Muscle of back (tissue), 3 donors: ENCODE measurements at regions not wholly inside any gene's neighbourhood (a gene's known extent, or its start where the extent isn't known, plus 50 kb on each side); places are given as distances from the start of the nearest gene placed in this dataset.
"Not testable (repeated sequence)": the region's sequence is repeated elsewhere in the genome, so short reads cannot be mapped to it uniquely, and the experiment has no call there.

Experiments
- DNase-seq, 3 donors: peaks; one replicate each; pipeline versions ENCODE4 v3.0.0 to v3.0.0-alpha.2; 2013

GRCh38 chr7:131935180-131935579, 378.8 kb upstream of the PODXL start:
- no peak for DNase-seq

GRCh38 chr7:131934452-131934851, 378.0 kb upstream of the PODXL start:
- no peak for DNase-seq

- no peak for DNase-seq
Measured at GRCh38 chr7:131933751-131934289, 377.4 kb upstream of the PODXL start.

- not testable (repeated sequence) for DNase-seq
Measured at GRCh38 chr7:131933219-131933618, 376.8 kb upstream of the PODXL start.

DNA sequence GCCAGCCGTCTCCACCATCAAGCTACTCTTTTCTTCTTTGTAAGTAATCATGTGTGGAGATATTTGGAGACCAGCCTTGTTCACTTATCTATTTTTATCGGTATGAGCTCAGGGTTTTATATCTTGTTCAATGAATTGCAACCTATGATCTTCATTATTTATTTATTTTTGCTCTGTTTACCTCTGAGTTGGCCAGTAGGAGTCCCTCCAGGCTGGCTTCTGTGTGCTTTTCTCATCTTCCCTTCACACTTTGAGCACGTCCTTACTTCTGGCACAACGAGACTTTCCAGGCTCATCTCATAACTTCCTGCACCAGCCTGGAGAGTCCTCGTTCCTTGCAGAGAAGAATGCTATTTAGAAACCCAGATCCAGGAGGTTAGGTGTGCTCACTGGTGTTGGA, 375.8 kb upstream of the PODXL start:
- DNase-seq = no peak

DNA sequence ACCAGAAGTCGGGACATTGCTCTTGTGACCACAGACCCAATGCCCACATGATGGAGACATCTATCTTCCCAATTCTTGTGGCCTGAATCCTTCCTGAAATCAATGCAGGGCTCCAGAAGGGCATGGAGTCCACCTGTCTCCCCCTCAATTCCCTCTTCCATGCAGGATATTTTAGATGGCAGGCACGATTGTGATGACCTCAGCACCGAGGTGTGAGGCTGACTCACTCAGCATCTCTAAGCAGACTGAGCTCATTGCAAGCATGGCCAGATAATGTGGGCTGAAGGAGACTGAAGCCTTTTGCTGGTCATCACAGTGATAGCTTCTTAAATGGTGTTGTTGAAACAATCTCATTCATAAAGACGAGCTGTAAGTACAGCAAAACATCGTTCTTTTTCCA, 374.9 kb upstream of the PODXL start:
- no peak for DNase-seq

DNA sequence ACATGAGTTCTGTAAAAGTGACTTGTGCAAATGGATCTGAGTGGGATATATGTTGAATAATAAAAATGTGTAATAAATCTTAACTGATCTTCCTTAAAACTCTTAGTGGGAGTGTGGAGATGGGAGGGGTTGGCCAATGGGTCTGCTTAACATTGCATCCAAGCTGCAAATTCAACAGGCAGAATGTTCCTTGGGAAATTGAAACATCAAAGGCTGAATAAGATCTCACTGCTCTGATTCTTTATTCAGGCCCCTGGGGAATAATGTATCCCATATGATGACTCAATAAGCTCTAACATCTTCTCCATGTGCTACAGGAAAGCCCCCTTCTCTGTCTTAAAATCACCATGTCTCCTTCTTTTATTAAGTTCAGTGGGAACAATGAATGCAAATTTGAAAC, 373.2 kb upstream of the PODXL start:
- DNase-seq = no peak

DNA sequence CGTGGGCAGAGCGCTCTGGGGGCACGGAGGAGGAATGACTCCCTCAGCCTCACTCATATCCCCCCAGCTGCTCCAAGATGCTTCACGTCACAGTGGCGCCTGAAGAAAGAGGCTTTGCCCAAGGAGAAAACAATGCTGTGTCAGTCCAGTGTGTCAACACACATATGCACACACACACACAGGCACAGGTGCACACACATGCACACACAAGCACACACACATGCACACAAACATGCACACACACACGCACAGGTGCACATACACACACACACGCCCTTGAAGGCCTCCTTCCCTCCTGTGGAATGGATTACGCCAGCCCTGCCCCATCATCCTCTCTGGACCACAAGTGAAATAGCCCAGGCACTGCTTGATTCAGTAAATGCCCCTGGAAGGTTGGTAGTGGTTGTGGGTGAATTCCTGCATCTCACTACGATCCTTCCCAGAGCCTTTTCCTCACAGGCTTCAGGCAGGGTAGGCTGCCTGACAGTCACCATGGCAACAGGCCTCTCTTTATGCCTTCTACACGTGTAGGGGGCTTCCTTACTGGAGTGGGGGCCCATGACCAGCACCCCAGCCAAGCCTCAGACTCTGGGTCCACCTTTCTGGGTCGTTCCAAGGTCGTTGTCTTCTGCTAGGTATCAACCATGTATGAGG, 371.5 kb upstream of the PODXL start:
- no peak for DNase-seq

DNA sequence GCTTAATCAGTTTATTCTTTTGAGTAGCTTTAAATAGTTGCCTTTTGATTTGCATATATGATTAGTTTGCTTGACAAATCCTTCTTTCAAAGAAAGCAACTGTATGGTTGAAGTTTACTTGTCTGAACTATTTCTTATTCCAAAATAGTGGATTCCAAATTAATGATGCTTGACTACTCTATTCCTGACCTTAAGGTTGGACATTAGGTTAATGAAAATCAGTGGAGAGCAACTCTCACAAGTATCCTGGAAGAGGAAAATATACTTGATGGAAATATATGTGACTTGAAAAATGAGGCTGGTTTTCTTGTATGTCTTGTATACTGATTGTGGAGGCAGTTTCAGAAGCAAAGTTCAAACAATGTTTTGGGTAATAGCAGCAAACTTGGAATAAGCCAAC, 369.2 kb upstream of the PODXL start:
- no peak for DNase-seq

DNA sequence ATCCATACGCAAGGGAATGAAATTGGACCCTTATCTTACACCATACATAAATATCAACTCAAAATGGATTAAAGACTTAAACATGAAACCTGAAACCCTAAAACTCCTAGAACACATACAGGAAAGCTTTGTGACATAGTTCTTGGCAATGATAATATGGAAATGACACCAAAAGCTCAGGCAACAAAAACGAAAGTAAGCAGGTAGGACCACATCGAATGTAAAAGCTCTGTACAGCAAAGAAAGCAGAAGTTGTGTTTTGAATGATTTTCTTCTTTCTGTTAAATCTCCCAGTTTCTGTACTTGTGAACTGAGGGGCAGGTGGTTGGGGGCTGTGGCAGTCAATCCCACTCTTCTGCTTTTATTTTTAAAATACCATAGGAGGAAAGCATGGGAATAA, 368.4 kb upstream of the PODXL start:
- DNase-seq = no peak

GRCh38 chr7:131922948-131923347, 366.5 kb upstream of the PODXL start:
- not testable (repeated sequence) for DNase-seq

- no peak for DNase-seq
Measured at GRCh38 chr7:131921016-131921415, 364.6 kb upstream of the PODXL start.

- no peak for DNase-seq
Measured at GRCh38 chr7:131919920-131920709, 363.7 kb upstream of the PODXL start.

DNA sequence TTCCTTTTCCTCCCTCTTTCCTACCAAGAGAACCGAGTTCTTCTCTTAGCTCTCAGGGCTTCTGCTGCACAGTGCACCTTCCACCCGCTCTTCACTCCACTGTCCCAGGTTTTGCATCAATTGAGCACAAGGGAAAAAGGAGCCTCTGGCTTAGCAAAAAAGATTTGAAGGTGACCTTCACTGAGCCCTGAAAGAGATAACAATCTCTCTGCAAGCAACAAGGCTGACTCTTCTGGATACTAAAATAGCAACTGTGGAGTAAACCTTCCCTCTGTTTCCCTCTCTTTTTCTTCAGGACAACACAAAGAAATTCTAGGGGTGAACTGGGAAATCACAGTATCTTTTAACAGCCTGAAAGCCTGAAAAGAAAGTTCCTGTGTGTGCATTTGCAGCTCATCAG, 354.7 kb upstream of the PODXL start:
- DNase-seq = no peak

DNA sequence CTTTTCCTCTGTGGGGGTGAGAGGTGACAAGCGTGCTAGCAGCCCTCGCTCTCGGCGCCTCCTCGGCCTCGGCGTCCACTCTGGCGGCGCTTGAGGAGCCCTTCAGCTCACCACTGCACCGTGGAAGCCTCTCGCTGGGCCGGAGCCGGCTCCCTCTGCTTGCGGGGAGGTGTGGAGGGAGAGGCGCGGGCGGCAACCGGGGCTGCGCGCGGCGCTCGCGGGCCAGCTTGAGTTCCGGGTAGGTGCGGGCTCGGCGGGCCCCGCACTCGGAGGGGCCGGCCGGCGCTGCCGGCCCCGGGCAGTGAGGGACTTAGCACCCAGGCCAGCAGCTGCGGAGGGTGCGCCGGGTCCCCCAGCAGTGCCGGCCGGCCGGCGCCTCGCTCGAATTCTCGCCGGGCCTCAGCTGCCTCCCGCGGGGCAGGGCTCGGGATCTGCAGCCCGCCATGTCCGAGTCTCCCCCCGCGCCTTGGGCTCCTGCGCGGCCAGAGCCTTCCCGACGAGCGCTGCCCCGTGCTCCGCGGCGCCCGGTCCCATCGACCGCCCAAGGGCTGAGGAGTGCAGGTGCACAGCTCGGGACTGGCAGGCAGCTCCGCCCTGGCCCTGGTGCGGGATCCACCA, 352.8 kb upstream of the PODXL start:
- DNase-seq = no peak

DNA sequence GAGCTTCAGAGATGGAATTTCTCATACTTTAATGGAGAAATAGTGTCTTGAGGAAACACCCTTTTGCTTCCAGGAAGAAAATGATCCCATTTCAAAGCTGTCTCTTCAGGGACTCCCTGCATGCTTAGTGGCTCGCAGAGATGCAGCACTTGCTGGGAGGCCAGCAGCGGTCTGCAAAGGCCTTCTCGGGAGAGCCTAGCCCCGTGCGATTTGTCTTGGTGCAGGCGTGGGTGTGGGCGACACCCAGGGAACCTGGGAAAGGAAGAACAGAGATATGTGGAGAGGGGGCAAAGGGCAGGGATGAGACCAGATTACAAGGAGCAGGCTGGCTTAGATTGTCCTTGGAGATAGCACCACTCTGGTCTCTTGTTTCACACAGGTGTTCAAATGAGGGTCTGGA, 352.3 kb upstream of the PODXL start:
- DNase-seq = no peak

DNA sequence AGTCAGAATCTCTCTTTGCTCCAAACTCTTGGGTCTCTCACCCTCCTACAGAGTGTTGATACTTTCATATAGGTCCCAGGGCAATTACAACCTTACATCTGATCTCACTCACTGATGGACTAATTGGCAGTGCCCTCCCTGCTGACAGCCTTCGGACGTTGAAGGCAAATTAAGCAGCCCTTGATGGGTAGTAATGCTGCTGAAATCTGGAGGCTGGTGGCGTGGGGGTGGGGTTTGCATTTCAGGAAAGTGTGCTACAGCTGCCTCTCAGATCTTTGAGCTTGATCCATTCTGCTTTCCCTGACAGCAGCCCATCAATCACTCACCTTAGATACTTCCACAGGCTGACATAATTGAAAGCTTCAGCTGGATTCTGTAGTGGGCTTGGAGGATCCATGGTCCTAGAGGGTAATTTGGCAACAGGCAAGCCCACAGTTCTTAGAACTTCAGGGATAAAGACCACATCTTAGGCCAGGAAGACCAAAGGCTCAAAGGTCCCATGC, 349.1 kb upstream of the PODXL start:
- no peak for DNase-seq

DNA sequence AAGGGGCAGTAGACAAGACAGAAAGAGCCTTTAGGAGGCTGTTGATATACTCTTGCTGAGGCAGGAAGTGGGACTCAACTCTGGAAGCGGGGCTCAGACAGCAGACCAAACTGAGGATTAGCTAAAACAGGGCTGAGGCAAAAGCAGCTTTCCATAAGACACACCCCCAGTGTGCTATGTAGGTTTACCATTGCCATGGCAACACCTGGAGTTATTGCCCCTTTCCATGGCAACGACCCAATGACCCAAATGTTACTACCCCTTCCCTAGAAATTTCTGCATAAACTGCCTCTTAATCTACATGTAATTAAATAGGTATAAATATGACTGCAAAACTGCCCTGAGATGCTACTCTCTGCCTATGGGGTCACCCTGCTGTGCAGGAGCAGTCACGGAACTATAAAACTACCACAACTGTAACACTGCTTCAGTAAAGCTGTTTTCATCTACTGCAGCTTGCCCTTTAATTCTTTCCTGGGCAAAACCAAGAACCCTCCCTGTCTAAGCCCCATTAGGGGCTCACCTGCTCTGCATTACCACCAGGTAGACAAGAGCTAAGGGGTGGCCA, 348.4 kb upstream of the PODXL start:
- DNase-seq = no peak

- DNase-seq = no peak
Measured at GRCh38 chr7:131903315-131903714, 346.9 kb upstream of the PODXL start.

DNA sequence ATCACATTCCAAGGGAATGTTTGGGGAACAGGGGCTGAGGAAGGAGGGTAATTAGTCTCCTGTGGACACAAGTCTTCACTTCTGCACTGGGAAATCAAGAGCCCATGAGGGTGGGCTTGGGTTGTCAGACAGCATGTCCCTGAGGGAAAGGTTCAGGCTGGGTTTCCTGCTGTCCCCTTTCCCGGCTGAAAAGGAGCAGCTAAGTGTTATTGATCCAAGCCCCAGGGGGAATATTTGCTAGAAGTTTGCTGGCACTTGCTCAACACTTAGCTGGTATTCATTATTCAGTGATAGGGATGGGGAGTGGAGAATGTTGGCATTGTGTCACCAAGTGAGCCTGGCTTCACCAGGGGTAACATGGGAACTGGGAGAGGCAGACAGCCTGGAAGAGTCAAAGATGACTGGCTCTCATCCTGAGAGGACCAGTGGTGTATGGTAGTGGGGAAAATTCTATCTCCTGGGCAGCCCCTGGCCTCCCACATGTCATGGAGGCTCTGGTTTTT, 344.4 kb upstream of the PODXL start:
- no peak for DNase-seq

- DNase-seq = no peak
Measured at GRCh38 chr7:131899271-131900030, 343.0 kb upstream of the PODXL start.
